ENCODE measurements at regions not wholly inside any gene's neighbourhood (a gene's known extent, or its start where the extent isn't known, plus 50 kb on each side); places are given as distances from the start of the nearest gene placed in this dataset.
"Not testable (repeated sequence)": the region's sequence is repeated elsewhere in the genome, so short reads cannot be mapped to it uniquely, and the experiment has no call there.

GRCh38 chr10:3568392-3568791 is 216.6 kb downstream of the KLF6 start:
- no peak overlapping the region for H3K27ac ChIP-seq (ENCODE audit: low read length)
- no peaks in the 10 kb centered on the region for H3K4me1 ChIP-seq (ENCODE audit: insufficient read depth, low read length)
- H3K9me3 ChIP-seq (ENCODE audit: insufficient read depth, low read depth, low read length) = peaks cover 3% of the 10 kb centered on the region; the same call in 1 of the 2 replicates
- H3K27me3 ChIP-seq (ENCODE audit: insufficient read depth, low read length) = no peaks in the 10 kb centered on the region
- H3K36me3 ChIP-seq (ENCODE audit: insufficient read depth, low read depth, low read length) = no peaks in the 10 kb centered on the region
- no peak overlapping the region for H3K4me3 ChIP-seq (ENCODE audit: low read length)
- H3K9ac ChIP-seq (ENCODE audit: low read depth, low read length) = no peak overlapping the region

GRCh38 chr10:3567291-3567963 is 217.6 kb downstream of the KLF6 start:
- no peak overlapping the region for H3K27ac ChIP-seq (ENCODE audit: low read length)
- H3K4me3 ChIP-seq (ENCODE audit: low read length) = no peak overlapping the region
- H3K27me3 ChIP-seq (ENCODE audit: insufficient read depth, low read length) = no peaks in the 10 kb centered on the region
- H3K36me3 ChIP-seq (ENCODE audit: insufficient read depth, low read depth, low read length) = no peaks in the 10 kb centered on the region
- no peaks in the 10 kb centered on the region for H3K4me1 ChIP-seq (ENCODE audit: insufficient read depth, low read length)
- H3K9me3 ChIP-seq (ENCODE audit: insufficient read depth, low read depth, low read length) = peaks cover 3% of the 10 kb centered on the region; the same call in 1 of the 2 replicates
- no peak overlapping the region for H3K9ac ChIP-seq (ENCODE audit: low read depth, low read length)

DNA sequence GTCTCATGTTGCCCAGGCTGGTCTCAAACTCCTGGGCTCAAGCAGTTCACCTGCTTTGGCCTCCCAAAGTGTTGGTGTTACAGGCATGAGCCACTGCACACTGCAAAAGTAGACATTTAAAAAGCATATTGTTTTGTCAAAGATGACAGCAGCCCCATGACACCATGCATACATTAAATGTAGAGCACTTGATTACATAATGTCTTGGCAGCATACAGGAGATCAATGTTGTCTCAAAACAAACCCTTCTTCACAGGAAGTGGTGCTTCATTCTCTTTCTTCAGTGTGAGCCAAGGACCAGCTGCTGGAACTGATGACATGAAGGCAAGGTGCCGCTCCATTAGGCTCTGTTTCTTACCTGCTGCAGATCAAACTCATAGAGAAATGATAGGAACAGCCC is 218.4 kb downstream of the KLF6 start:
- Histone ChIP-seq H3K9me3 (ENCODE audit: insufficient read depth, low read depth, low read length) (peaks cover 3% of the 10 kb centered on the region; the same call in 1 of the 2 replicates), H3K4me3 (ENCODE audit: low read length) (no peak overlapping the region), H3K27ac (ENCODE audit: low read length) (no peak overlapping the region), H3K9ac (ENCODE audit: low read depth, low read length) (no peak overlapping the region), H3K27me3 (ENCODE audit: insufficient read depth, low read length) (no peaks in the 10 kb centered on the region), H3K4me1 (ENCODE audit: insufficient read depth, low read length) (no peaks in the 10 kb centered on the region), H3K36me3 (ENCODE audit: insufficient read depth, low read depth, low read length) (no peaks in the 10 kb centered on the region)

DNA sequence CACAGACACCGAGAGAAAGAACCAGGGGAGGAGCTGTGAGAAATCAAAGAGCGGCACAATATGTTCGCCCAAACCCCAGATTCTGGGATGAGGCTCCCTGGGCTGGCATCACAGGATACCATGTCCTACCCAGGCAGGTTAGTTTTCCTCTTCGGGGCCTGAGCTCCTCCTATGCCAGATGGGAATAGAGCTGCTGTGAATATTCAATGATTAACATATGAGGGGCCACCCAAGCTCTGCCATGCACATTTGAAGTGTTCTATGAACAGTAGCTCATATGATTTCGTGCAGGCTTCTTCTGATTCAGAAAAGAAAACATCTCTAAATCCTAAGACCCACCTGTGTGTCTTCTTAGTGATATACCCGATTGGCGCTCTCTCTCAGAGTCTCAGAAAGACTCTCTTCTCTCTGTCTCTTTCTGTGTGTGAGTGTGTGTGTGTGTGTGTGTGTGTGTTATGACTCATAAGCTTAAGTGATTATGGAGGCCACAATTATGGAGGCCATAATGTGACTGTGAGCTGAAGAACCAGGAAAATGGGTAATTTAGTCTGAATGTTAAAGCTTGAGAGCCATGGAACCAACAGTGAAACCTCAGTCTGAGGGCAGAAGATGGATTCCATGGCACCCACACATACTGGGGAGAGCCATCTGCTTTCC is 220.5 kb downstream of the KLF6 start:
- Histone ChIP-seq H3K27me3 (ENCODE audit: insufficient read depth, low read length) (no peaks in the 10 kb centered on the region), H3K4me3 (ENCODE audit: low read length) (no peak overlapping the region), H3K4me1 (ENCODE audit: insufficient read depth, low read length) (no peaks in the 10 kb centered on the region), H3K27ac (ENCODE audit: low read length) (no peak overlapping the region), H3K36me3 (ENCODE audit: insufficient read depth, low read depth, low read length) (no peaks in the 10 kb centered on the region), H3K9me3 (ENCODE audit: insufficient read depth, low read depth, low read length) (peaks cover 3% of the 10 kb centered on the region; the same call in 1 of the 2 replicates), H3K9ac (ENCODE audit: low read depth, low read length) (no peak overlapping the region)

GRCh38 chr10:3563298-3563697 is 221.7 kb downstream of the KLF6 start:
- Histone ChIP-seq H3K4me3 (ENCODE audit: low read length) (no peak overlapping the region), H3K36me3 (ENCODE audit: insufficient read depth, low read depth, low read length) (no peaks in the 10 kb centered on the region), H3K27ac (ENCODE audit: low read length) (no peak overlapping the region), H3K27me3 (ENCODE audit: insufficient read depth, low read length) (no peaks in the 10 kb centered on the region), H3K9ac (ENCODE audit: low read depth, low read length) (no peak overlapping the region), H3K4me1 (ENCODE audit: insufficient read depth, low read length) (no peaks in the 10 kb centered on the region), H3K9me3 (ENCODE audit: insufficient read depth, low read depth, low read length) (peaks cover 3% of the 10 kb centered on the region; the same call in 1 of the 2 replicates)

DNA sequence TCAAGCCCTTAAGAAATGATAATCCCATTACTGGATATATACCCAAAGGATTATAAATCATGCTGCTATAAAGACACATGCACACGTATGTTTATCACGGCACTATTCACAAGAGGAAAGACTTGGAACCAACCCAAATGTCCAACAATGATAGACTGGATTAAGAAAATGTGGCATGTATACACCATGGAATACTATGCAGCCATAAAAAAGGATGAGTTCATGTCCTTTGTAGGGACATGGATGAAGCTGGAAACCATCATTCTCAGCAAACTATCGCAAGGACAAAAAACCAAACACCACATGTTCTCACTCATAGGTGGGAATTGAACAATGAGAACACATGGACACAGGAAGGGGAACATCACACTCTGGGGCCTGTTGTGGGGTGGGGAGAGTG is 224.4 kb downstream of the KLF6 start:
- not testable (repeated sequence) for H3K36me3 ChIP-seq (ENCODE audit: insufficient read depth, low read depth, low read length); H3K27me3 ChIP-seq (ENCODE audit: insufficient read depth, low read length); H3K27ac ChIP-seq (ENCODE audit: low read length); H3K9ac ChIP-seq (ENCODE audit: low read depth, low read length); H3K4me3 ChIP-seq (ENCODE audit: low read length); H3K4me1 ChIP-seq (ENCODE audit: insufficient read depth, low read length); H3K9me3 ChIP-seq (ENCODE audit: insufficient read depth, low read depth, low read length)

DNA sequence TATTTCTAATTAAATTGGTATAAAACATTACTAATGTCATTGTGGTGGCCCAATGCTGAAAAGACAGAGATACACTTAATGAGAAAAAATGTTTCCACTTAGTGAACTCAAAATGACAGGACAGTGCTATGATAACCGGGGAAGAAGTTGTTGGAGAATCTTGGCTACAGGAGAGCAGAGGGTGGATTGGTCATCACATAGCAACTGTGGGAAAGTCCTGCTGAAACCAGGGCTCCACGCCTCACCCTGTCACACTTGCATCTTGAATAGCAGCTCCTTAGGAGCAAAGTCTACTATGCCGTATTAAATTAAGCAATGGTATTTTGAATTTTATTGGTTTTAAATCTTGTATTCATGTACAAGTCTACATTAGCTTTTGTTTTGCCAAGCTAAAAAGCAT is 225.5 kb downstream of the KLF6 start:
- Histone ChIP-seq H3K9ac (ENCODE audit: low read depth, low read length) (no peak overlapping the region), H3K4me1 (ENCODE audit: insufficient read depth, low read length) (no peaks in the 10 kb centered on the region), H3K36me3 (ENCODE audit: insufficient read depth, low read depth, low read length) (no peaks in the 10 kb centered on the region), H3K9me3 (ENCODE audit: insufficient read depth, low read depth, low read length) (no peaks in the 10 kb centered on the region), H3K27ac (ENCODE audit: low read length) (no peak overlapping the region), H3K27me3 (ENCODE audit: insufficient read depth, low read length) (no peaks in the 10 kb centered on the region), H3K4me3 (ENCODE audit: low read length) (no peak overlapping the region)

- Histone ChIP-seq H3K9me3 (ENCODE audit: insufficient read depth, low read depth, low read length) (no peaks in the 10 kb centered on the region), H3K36me3 (ENCODE audit: insufficient read depth, low read depth, low read length) (no peaks in the 10 kb centered on the region), H3K4me1 (ENCODE audit: insufficient read depth, low read length) (no peaks in the 10 kb centered on the region), H3K27me3 (ENCODE audit: insufficient read depth, low read length) (no peaks in the 10 kb centered on the region), H3K9ac (ENCODE audit: low read depth, low read length) (no peak overlapping the region), H3K4me3 (ENCODE audit: low read length) (no peak overlapping the region), H3K27ac (ENCODE audit: low read length) (no peak overlapping the region)
These were observed 226.0 kb downstream of the KLF6 start for GRCh38 chr10:3559011-3559410.

DNA sequence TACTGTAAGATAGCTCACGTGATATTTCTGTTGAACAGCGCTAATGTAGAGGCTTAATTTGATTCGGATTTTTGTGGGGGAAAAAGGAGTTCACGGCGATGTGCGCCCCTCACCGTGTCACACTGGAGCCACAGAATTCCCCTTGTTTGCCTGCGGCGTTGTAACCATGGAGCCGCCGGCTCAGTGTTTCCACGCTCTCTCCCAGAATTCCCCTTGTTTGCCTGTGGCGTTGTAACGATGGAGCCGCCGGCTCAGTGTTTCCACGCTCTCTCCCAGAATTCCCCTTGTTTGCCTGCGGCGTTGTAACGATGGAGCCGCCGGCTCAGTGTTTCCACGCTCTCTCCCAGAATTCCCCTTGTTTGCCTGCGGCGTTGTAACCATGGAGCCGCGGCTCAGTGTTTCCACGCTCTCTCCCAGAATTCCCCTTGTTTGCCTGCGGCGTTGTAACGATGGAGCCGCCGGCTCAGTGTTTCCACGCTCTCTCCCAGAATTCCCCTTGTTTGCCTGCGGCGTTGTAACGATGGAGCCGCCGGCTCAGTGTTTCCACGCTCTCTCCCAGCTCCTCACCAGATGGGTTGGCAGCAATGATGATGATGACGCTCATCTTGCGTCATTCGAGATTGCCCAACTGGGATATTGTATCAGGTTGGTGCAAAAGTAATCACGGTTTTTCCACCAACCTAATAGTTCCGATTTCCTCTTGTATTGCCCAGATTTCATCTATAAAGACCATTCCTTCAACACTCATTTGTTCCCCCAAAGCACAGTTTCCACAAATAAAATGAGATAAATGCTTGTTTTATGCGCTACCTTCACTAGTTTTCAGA is 228.6 kb downstream of the KLF6 start:
- H3K27ac ChIP-seq (ENCODE audit: low read length); H3K4me3 ChIP-seq (ENCODE audit: low read length); H3K4me1 ChIP-seq (ENCODE audit: insufficient read depth, low read length); H3K36me3 ChIP-seq (ENCODE audit: insufficient read depth, low read depth, low read length); H3K9ac ChIP-seq (ENCODE audit: low read depth, low read length); H3K9me3 ChIP-seq (ENCODE audit: insufficient read depth, low read depth, low read length); H3K27me3 ChIP-seq (ENCODE audit: insufficient read depth, low read length): not testable (repeated sequence)

GRCh38 chr10:3554121-3554522 is 230.9 kb downstream of the KLF6 start:
- Histone ChIP-seq H3K27me3 (ENCODE audit: insufficient read depth, low read length) (no peaks in the 10 kb centered on the region), H3K4me3 (ENCODE audit: low read length) (no peak overlapping the region), H3K4me1 (ENCODE audit: insufficient read depth, low read length) (no peaks in the 10 kb centered on the region), H3K9ac (ENCODE audit: low read depth, low read length) (no peak overlapping the region), H3K36me3 (ENCODE audit: insufficient read depth, low read depth, low read length) (no peaks in the 10 kb centered on the region), H3K27ac (ENCODE audit: low read length) (no peak overlapping the region), H3K9me3 (ENCODE audit: insufficient read depth, low read depth, low read length) (no peaks in the 10 kb centered on the region)

DNA sequence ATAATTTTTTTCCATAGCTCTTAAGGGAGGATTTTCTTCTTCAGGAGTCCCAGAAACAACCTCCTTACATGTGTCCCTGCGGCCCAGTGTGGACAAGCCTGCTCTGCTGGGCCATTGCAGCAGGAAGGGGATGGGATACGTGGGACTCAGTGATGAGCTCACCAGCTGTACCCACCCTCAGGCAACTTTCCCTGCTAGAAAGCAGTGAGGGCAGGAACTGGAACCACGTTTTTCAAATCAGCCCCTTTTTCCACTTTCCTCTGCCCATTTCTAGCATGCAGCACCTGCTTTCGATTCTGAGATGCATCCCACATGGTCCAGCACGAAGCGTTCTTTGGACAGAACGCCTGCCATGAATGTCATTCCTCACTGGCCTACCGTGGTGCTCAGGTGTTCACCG is 232.7 kb downstream of the KLF6 start:
- no peak overlapping the region for H3K27ac ChIP-seq (ENCODE audit: low read length)
- no peaks in the 10 kb centered on the region for H3K9me3 ChIP-seq (ENCODE audit: insufficient read depth, low read depth, low read length)
- H3K27me3 ChIP-seq (ENCODE audit: insufficient read depth, low read length) = no peaks in the 10 kb centered on the region
- H3K36me3 ChIP-seq (ENCODE audit: insufficient read depth, low read depth, low read length) = no peaks in the 10 kb centered on the region
- no peak overlapping the region for H3K9ac ChIP-seq (ENCODE audit: low read depth, low read length)
- no peak overlapping the region for H3K4me3 ChIP-seq (ENCODE audit: low read length)
- H3K4me1 ChIP-seq (ENCODE audit: insufficient read depth, low read length) = no peaks in the 10 kb centered on the region

DNA sequence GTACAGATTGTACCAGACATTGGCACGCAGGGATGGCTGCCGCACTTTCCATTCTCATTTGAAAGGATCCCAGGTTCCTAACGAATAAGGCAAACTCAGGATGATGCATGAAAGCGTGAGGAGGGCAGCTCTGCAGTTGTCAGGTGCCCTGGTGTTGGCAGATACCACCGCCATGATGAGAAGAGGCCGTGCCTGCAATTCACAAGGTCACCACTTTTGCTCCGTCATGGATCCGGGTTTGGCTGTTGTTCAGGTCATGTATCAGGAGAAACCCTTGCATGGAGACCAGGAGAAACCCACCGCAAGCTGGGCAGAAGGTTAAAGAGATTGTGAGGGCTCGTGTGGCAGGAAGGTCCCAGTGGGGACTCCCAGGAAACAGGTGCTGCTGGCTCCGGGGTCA is 233.2 kb downstream of the KLF6 start:
- no peak overlapping the region for H3K9ac ChIP-seq (ENCODE audit: low read depth, low read length)
- H3K27ac ChIP-seq (ENCODE audit: low read length) = no peak overlapping the region
- no peak overlapping the region for H3K4me3 ChIP-seq (ENCODE audit: low read length)
- no peaks in the 10 kb centered on the region for H3K36me3 ChIP-seq (ENCODE audit: insufficient read depth, low read depth, low read length)
- H3K9me3 ChIP-seq (ENCODE audit: insufficient read depth, low read depth, low read length) = no peaks in the 10 kb centered on the region
- no peaks in the 10 kb centered on the region for H3K27me3 ChIP-seq (ENCODE audit: insufficient read depth, low read length)
- no peaks in the 10 kb centered on the region for H3K4me1 ChIP-seq (ENCODE audit: insufficient read depth, low read length)

All from iPS-20b (cell line).